ENCODE measurements at regions not wholly inside any gene's neighbourhood (a gene's known extent, or its start where the extent isn't known, plus 50 kb on each side); places are given as distances from the start of the nearest gene placed in this dataset.
A peak's percentile ranks its signal among the peaks of the same experiment; 100 is the strongest.

- no peaks in the 10 kb centered on the region for H3K4me1 ChIP-seq (ENCODE audit: insufficient read depth)
- H3K36me3 ChIP-seq (ENCODE audit: insufficient read depth) = no peaks in the 10 kb centered on the region
- H2AFZ ChIP-seq = no peak overlapping the region
- no peak for ATAC-seq
- H3F3A ChIP-seq (replicated peaks; ENCODE audit: low read depth) = no peaks in the 10 kb centered on the region
- H3K27me3 ChIP-seq (ENCODE audit: insufficient read depth) = no peaks in the 10 kb centered on the region
- peaks cover 13% of the 10 kb centered on the region; the same call in 1 of the 2 replicates for H3K9me2 ChIP-seq (ENCODE audit: insufficient read depth)
- H3K4me3 ChIP-seq = no peak overlapping the region
- no peaks in the 10 kb centered on the region for H3K79me2 ChIP-seq (replicated peaks; ENCODE audit: insufficient read depth)
- H3K27ac Mint-ChIP-seq = no peak overlapping the region
- H3K4me3 Mint-ChIP-seq = no peak overlapping the region
- H3K36me3 Mint-ChIP-seq (ENCODE audit: low read depth) = peaks cover 8% of the 10 kb centered on the region; the same call in 2 of the 3 replicates
- H4K20me1 ChIP-seq (replicated peaks; ENCODE audit: insufficient read depth) = no peaks in the 10 kb centered on the region
- peaks cover 9% of the 10 kb centered on the region; the same call in 2 of the 3 replicates for H3K4me1 Mint-ChIP-seq
- no peak overlapping the region for H3K27ac ChIP-seq (ENCODE audit: low read depth)
- DNase-seq (ENCODE audit: low spot score) = no peak
- peaks cover 10% of the 10 kb centered on the region for H3K27me3 Mint-ChIP-seq (ENCODE audit: insufficient read depth, low read depth, poor library complexity)
- no peak for TF ChIP-seq ZNF331 (CRISPR knock-in tag; IDR thresholded peaks at IDR 0.05; ENCODE audit: low read depth)
- TF ChIP-seq REST (IDR thresholded peaks at IDR 0.05; ENCODE audit: unreplicated experiment) = peak; percentile 56
- H3K4me2 ChIP-seq = no peak overlapping the region
- H3K9me3 Mint-ChIP-seq = peaks cover 18% of the 10 kb centered on the region
Observed at GRCh38 chr10:2867788-2868299, 199.5 kb upstream of the PFKP start.

- H3F3A ChIP-seq (replicated peaks; ENCODE audit: low read depth) = no peaks in the 10 kb centered on the region
- H3K36me3 ChIP-seq (ENCODE audit: insufficient read depth) = no peaks in the 10 kb centered on the region
- H2AFZ ChIP-seq = no peak overlapping the region
- no peaks in the 10 kb centered on the region for H3K79me2 ChIP-seq (replicated peaks; ENCODE audit: insufficient read depth)
- H3K4me3 ChIP-seq = no peak overlapping the region
- H3K4me2 ChIP-seq = no peak overlapping the region
- H3K4me1 ChIP-seq (ENCODE audit: insufficient read depth) = no peaks in the 10 kb centered on the region
- H3K27me3 ChIP-seq (ENCODE audit: insufficient read depth) = no peaks in the 10 kb centered on the region
- H3K27ac Mint-ChIP-seq = no peak overlapping the region
- H3K27me3 Mint-ChIP-seq (ENCODE audit: insufficient read depth, low read depth, poor library complexity) = peaks cover 5% of the 10 kb centered on the region
- no peaks in the 10 kb centered on the region for H4K20me1 ChIP-seq (replicated peaks; ENCODE audit: insufficient read depth)
- H3K27ac ChIP-seq (ENCODE audit: low read depth) = no peak overlapping the region
- H3K36me3 Mint-ChIP-seq (ENCODE audit: low read depth) = peaks cover 8% of the 10 kb centered on the region; the same call in 2 of the 3 replicates
- H3K4me3 Mint-ChIP-seq = no peak overlapping the region
- H3K9me3 Mint-ChIP-seq = peaks cover 18% of the 10 kb centered on the region
- peak; percentile 77 for ATAC-seq
- H3K4me1 Mint-ChIP-seq = peaks cover 9% of the 10 kb centered on the region; the same call in 2 of the 3 replicates
- no peak for TF ChIP-seq POLR2AphosphoS5 (IDR thresholded peaks at IDR 0.05; ENCODE audit: low read depth)
- no peak for TF ChIP-seq CREB1 (CRISPR knock-in tag; IDR thresholded peaks at IDR 0.05; ENCODE audit: low read depth)
- TF ChIP-seq ZNF462 (CRISPR knock-in tag; IDR thresholded peaks at IDR 0.05) = peak; percentile 74
- H3K9me2 ChIP-seq (ENCODE audit: insufficient read depth) = peaks cover 13% of the 10 kb centered on the region; the same call in 1 of the 2 replicates
- DNase-seq (ENCODE audit: low spot score) = no peak
Observed at GRCh38 chr10:2866569-2866968, 200.8 kb upstream of the PFKP start.
